K562 (cell line): ENCODE measurements at regions not wholly inside any gene's neighbourhood (a gene's known extent, or its start where the extent isn't known, plus 50 kb on each side); places are given as distances from the start of the nearest gene placed in this dataset.

ENCODE experiments used
- ATAC-seq: fragments of 200-7000 bp; cut with Tn5 transposase; 3 replicates; pipeline ENCODE4 v1.9.1; 2020; ENCODE audit warnings: moderate library complexity
- BruUV-seq: library from RNA; stranded (reverse); fragments of 400-500 nt; replicated peaks from 2 replicates; lab custom pipeline; 2021; lab: Mats Ljungman, UMichigan
- CTCF ChIA-PET: fragments of 300-600 bp; formaldehyde crosslinking; extraction: SDS; loops from one replicate; lab custom pipeline; 2021; ENCODE audit warnings: low intra/inter-chr PET ratio; lab: Yijun Ruan, JAX
- POLR2A ChIA-PET: fragments of 300-600, 350-650 bp; sonication (Branson Sonifier 250); formaldehyde crosslinking; extraction: SDS; loops from one replicate; lab custom pipeline; 2021; ENCODE audit warnings: antibody characterized with exemption, inconsistent platforms; lab: Yijun Ruan, JAX
- DNase-seq, 4 experiments: peaks; one replicate each; pipeline versions ENCODE4 v3.0.0 to v3.0.0-alpha.2; 2011 to 2018; ENCODE audit warnings: low spot score in 3 of 4, mixed read lengths in 3 of 4; ENCODE audit errors: extremely low read depth in 1 of 4
- FAIRE-seq: peaks from 2 replicates; lab custom pipeline; 2011; peaks lifted over from hg19 to GRCh38; lab: Jason Lieb, UNC
- H2AFZ ChIP-seq: 2 replicates; pipeline ENCODE4 v1.6.0; 2011; ENCODE audit warnings: low read depth, low read length, control low read depth, inconsistent platforms
- H3K27ac ChIP-seq: fragments of 200-600 bp; 3 replicates; pipeline ENCODE4 v1.8.0; 2011; ENCODE audit warnings: low read depth, mild to moderate bottlenecking, control low read depth, inconsistent platforms, low read length, moderate library complexity, mixed read lengths; ENCODE audit errors: extremely low read depth
- H3K27me3 ChIP-seq, 2 experiments: fragments of 300-600 bp in 1 of 2; 2 replicates in 1 of 2; 3 replicates in 1 of 2; pipeline versions ENCODE4 v1.6.0 to v1.8.0; 2011; ENCODE audit warnings: inconsistent platforms in 2 of 2, low read length in 2 of 2, mild to moderate bottlenecking in 1 of 2, mixed read lengths in 1 of 2, moderate library complexity in 1 of 2; ENCODE audit not compliant: control insufficient read depth in 2 of 2, insufficient read depth in 2 of 2
- H3K36me3 ChIP-seq: fragments of 300-600 bp; 3 replicates; pipeline ENCODE4 v1.8.0; 2011; ENCODE audit warnings: mild to moderate bottlenecking, low read length, inconsistent platforms; ENCODE audit not compliant: control insufficient read depth, insufficient read depth
- H3K4me1 ChIP-seq, 2 experiments: fragments of 200-600 bp in 1 of 2; replicated peaks in 1 of 2; 2 replicates in 1 of 2; 3 replicates in 1 of 2; pipeline versions ENCODE4 v1.5.1 to v1.8.0; 2011; ENCODE audit warnings: inconsistent platforms in 2 of 2, low read length in 2 of 2, mild to moderate bottlenecking in 1 of 2, mixed read lengths in 1 of 2, moderate library complexity in 1 of 2; ENCODE audit not compliant: control insufficient read depth in 2 of 2, insufficient read depth in 2 of 2
- H3K4me2 ChIP-seq: 2 replicates; pipeline ENCODE4 v1.6.1; 2011; ENCODE audit warnings: low read length, control low read depth, inconsistent platforms, mixed read lengths; ENCODE audit not compliant: insufficient read depth
- H3K4me3 ChIP-seq: fragments of 200-600 bp; sonication (generic), shearing (Covaris generic); 2 replicates; pipeline ENCODE4 v1.5.1; 2016; ENCODE audit warnings: control low read depth, inconsistent platforms
- H3K79me2 ChIP-seq: fragments of 200-600 bp; 3 replicates; pipeline ENCODE4 v1.8.0; 2011; ENCODE audit warnings: low read length, inconsistent platforms; ENCODE audit not compliant: control insufficient read depth, insufficient read depth
- H3K9ac ChIP-seq, 2 experiments: 2 replicates each; pipeline versions ENCODE4 v1.6.0 to v1.6.1; 2011; ENCODE audit warnings: low read depth in 2 of 2, low read length in 2 of 2, control low read depth in 1 of 2, inconsistent platforms in 1 of 2, mild to moderate bottlenecking in 1 of 2, mixed read lengths in 1 of 2; ENCODE audit not compliant: insufficient read depth in 1 of 2
- H3K9me1 ChIP-seq: one replicate; pipeline ENCODE4 v1.6.0; 2011; ENCODE audit warnings: inconsistent platforms, mild to moderate bottlenecking, low read length, moderate library complexity; ENCODE audit not compliant: control insufficient read depth, insufficient read depth
- H3K9me3 ChIP-seq: replicated peaks from 2 replicates; pipeline ENCODE4 v1.5.1; 2011; ENCODE audit warnings: low read depth, low read length, inconsistent platforms; ENCODE audit not compliant: control insufficient read depth, insufficient read depth
- H4K20me1 ChIP-seq: replicated peaks from 2 replicates; pipeline ENCODE4 v1.6.1; 2011; ENCODE audit warnings: low read length, inconsistent platforms, mixed read lengths; ENCODE audit not compliant: control insufficient read depth, insufficient read depth
- DACH1 ChIP-seq: fragments of 450-650 bp; IDR thresholded peaks from 2 replicates; pipeline ENCODE4 v1.6.1; 2018; ENCODE audit not compliant: partially characterized antibody
- EGR1 ChIP-seq: fragments of 450-650 bp; conservative IDR thresholded peaks from 2 replicates; pipeline ENCODE4 v1.6.1; 2017; ENCODE audit warnings: mild to moderate bottlenecking
- HMG20A ChIP-seq: fragments of 450-650 bp; formaldehyde crosslinking; conservative IDR thresholded peaks from 2 replicates; pipeline ENCODE4 v1.4.0; 2020; ENCODE audit warnings: mild to moderate bottlenecking, mixed read lengths
- HMGN3 ChIP-seq: IDR thresholded peaks from 2 replicates; pipeline ENCODE4 v1.6.1; 2011; ENCODE audit warnings: borderline replicate concordance, low read depth, mild to moderate bottlenecking, mixed read lengths, low read length; ENCODE audit not compliant: insufficient read length; ENCODE audit errors: extremely low read depth
- KAT7 ChIP-seq: sonication (generic); formaldehyde crosslinking; IDR thresholded peaks from 2 replicates; pipeline ENCODE4 v1.8.0; 2022; ENCODE audit warnings: missing genetic modification reagents, mild to moderate bottlenecking, borderline replicate concordance
- KLF10 ChIP-seq: fragments of 250-450 bp; sonication (Bioruptor Pico); IDR thresholded peaks from 2 replicates; pipeline ENCODE4 v1.6.1; 2021; ENCODE audit warnings: matching md5 sums
- PHTF2 ChIP-seq: fragments of 250-450 bp; sonication (Bioruptor Pico); IDR thresholded peaks from 2 replicates; pipeline ENCODE4 v1.5.0; 2021; ENCODE audit warnings: mild to moderate bottlenecking
- RAD51 ChIP-seq: fragments of 450-650 bp; IDR thresholded peaks from 2 replicates; pipeline ENCODE4 v1.7.1; 2016; ENCODE audit warnings: low read depth, mild to moderate bottlenecking, borderline replicate concordance
- RBM14 ChIP-seq: fragments of 200-400 bp; formaldehyde crosslinking; IDR thresholded peaks from 2 replicates; pipeline ENCODE4 v1.6.1; 2018; ENCODE audit warnings: low read depth, mild to moderate bottlenecking, low read length, moderate library complexity, borderline replicate concordance; ENCODE audit not compliant: insufficient read depth
- SIRT6 ChIP-seq: IDR thresholded peaks from one replicate; pipeline ENCODE4 v1.6.1; 2012; ENCODE audit warnings: low read depth, mild to moderate bottlenecking, control low read depth, inconsistent platforms, low read length, moderate library complexity
- SMAD1 ChIP-seq: fragments of 150-350 bp; IDR thresholded peaks from 2 replicates; pipeline ENCODE4 v1.6.1; 2014; ENCODE audit warnings: low read length, low read depth; ENCODE audit not compliant: partially characterized antibody
- TEAD2 ChIP-seq: fragments of 450-650 bp; IDR thresholded peaks from 2 replicates; pipeline ENCODE4 v1.6.1; 2016; ENCODE audit warnings: missing genetic modification characterization, control low read depth, missing compliant biosample characterization
- ZBTB1 ChIP-seq: sonication (generic); formaldehyde crosslinking; IDR thresholded peaks from 2 replicates; pipeline ENCODE4 v1.8.1; 2023; ENCODE audit warnings: missing genetic modification reagents, low read depth, mild to moderate bottlenecking, borderline replicate concordance
- ZNF212 ChIP-seq: fragments of 450-650 bp; formaldehyde crosslinking; IDR thresholded peaks from 2 replicates; pipeline ENCODE4 v1.4.0; 2020; ENCODE audit warnings: mild to moderate bottlenecking
- ZNF311 ChIP-seq: fragments of 250-450 bp; sonication (Bioruptor Pico); IDR thresholded peaks from 2 replicates; pipeline ENCODE4 v1.4.0; 2020; ENCODE audit warnings: mild to moderate bottlenecking, moderate library complexity
- ZNF347 ChIP-seq: fragments of 450-650 bp; formaldehyde crosslinking; IDR thresholded peaks from 2 replicates; pipeline ENCODE4 v1.4.0; 2020; ENCODE audit warnings: low read depth, mild to moderate bottlenecking, moderate library complexity
- WGBS: fragments of 100-300 bp; shearing (Covaris generic); methylation state at CpG from one replicate; pipeline ENCODE4 v1.1.6; 2016; ENCODE audit warnings: low coverage, mixed read lengths; ENCODE audit not compliant: insufficient coverage; ENCODE audit errors: missing lambda C conversion rate; 5-methylcytosine and 5-hydroxymethylcytosine counted together
- in situ Hi-C: fragments of 300-500 bp; cut with MboI; formaldehyde crosslinking; loops from 4 replicates; pipeline ENCODE4 v1.15.0; 2018; ENCODE audit warnings: inconsistent platforms, mixed read lengths
- intact Hi-C: fragments of 100-400 bp; cut with micrococcal nuclease; formaldehyde crosslinking; loops from 2 replicates; pipeline ENCODE4 v1.14.2; 2022
- TF ChIP-seq, protein P1 (sequence below): fragments of 250-450 bp; sonication (Bioruptor Pico); IDR thresholded peaks from 2 replicates; pipeline ENCODE4 v1.9.0; 2021; ENCODE audit warnings: mild to moderate bottlenecking, inconsistent platforms

DNA sequence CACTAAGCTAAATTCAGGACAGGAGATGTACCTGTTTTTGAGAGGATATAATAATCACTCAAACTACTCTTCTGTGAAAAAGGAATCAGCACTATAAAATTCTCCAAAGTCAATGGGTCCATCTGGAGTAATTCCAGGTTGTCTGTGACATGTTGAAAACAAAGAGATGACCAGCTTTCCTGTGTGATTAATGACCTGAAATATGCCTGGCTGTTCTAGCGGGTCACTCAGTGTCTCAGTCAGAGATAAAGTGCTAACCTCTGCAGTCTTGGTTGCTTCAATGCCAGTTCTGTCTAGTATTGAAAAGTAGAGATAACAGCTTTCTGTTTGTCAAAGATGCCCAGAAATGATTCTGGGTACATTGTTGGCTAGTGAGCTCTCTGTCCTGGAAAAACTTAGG lies 722.6 kb upstream of the TENM4 start (continued):
- no peak for TF ChIP-seq DACH1
- no peak for TF ChIP-seq ZNF347 (CRISPR knock-in tag)
- TF ChIP-seq TEAD2 (tag): no peak
- TF ChIP-seq, protein P1, sequence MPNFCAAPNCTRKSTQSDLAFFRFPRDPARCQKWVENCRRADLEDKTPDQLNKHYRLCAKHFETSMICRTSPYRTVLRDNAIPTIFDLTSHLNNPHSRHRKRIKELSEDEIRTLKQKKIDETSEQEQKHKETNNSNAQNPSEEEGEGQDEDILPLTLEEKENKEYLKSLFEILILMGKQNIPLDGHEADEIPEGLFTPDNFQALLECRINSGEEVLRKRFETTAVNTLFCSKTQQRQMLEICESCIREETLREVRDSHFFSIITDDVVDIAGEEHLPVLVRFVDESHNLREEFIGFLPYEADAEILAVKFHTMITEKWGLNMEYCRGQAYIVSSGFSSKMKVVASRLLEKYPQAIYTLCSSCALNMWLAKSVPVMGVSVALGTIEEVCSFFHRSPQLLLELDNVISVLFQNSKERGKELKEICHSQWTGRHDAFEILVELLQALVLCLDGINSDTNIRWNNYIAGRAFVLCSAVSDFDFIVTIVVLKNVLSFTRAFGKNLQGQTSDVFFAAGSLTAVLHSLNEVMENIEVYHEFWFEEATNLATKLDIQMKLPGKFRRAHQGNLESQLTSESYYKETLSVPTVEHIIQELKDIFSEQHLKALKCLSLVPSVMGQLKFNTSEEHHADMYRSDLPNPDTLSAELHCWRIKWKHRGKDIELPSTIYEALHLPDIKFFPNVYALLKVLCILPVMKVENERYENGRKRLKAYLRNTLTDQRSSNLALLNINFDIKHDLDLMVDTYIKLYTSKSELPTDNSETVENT (CRISPR knock-in tag): no peak
- no peak for TF ChIP-seq ZNF311 (CRISPR knock-in tag)
- TF ChIP-seq HMGN3: no peak
- no peak for TF ChIP-seq RAD51

DNA sequence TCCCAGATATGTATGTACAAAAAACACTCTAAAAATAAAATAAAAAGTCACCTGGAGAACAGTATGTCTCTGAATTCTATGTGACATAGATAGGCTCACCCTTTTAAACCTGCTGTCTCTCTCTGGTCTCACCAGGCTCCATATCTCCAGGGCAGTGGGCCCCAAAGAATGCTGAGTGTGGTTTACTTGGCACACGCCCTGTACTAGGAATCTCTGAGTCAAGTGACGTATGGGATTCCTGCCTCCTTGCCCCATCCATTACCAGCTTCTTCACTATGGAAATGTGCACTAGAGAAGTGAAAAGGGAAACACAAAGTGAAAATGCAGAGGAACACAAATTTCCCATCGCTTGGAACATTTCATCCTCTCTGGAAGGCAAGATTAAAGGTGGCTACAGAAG lies 722.2 kb upstream of the TENM4 start:
- H3K27me3 ChIP-seq: no peaks in the 10 kb centered on the region
- no peaks in the 10 kb centered on the region for H4K20me1 ChIP-seq
- no peaks in the 10 kb centered on the region for H3K79me2 ChIP-seq
- no peak overlapping the region for H2AFZ ChIP-seq
- H3K27ac ChIP-seq: no peak overlapping the region
- TF ChIP-seq EGR1: no peak
- no peak for TF ChIP-seq KAT7 (CRISPR knock-in tag)
- TF ChIP-seq KLF10: no peak
- TF ChIP-seq ZNF212 (CRISPR knock-in tag): no peak
- TF ChIP-seq SMAD1: no peak
- no peak for TF ChIP-seq SIRT6
- TF ChIP-seq PHTF2 (CRISPR knock-in tag): no peak
- no peak for TF ChIP-seq RBM14
- TF ChIP-seq ZBTB1 (CRISPR knock-in tag): no peak
- TF ChIP-seq HMG20A (CRISPR knock-in tag): no peak
- 0% methylated on average over 3 of the region's 3 CpGs for WGBS
- BruUV-seq: no TSS peak
- H3K4me1 ChIP-seq: no peaks in the 10 kb centered on the region
- no peaks in the 10 kb centered on the region for H3K9me3 ChIP-seq
- CTCF ChIA-PET: no interaction called here
- in situ Hi-C loops: no loop called here
- H3K36me3 ChIP-seq: no peaks in the 10 kb centered on the region
- H3K9me1 ChIP-seq: no peaks in the 10 kb centered on the region
- no peak overlapping the region for H3K4me2 ChIP-seq
- intact Hi-C loops: no loop called here
- ATAC-seq (no peak), DNase-seq (no peak), FAIRE-seq (no peak)
- no peak overlapping the region for H3K4me3 ChIP-seq
- H3K9ac ChIP-seq: no peak overlapping the region
- POLR2A ChIA-PET: no interaction called here
